SH-SY5Y (cell line): ENCODE measurements at regions not wholly inside any gene's neighbourhood (a gene's known extent, or its start where the extent isn't known, plus 50 kb on each side); places are given as distances from the start of the nearest gene placed in this dataset.

ENCODE experiments used
- GATA2 ChIP-seq: IDR thresholded peaks from 2 replicates; pipeline ENCODE4 v1.6.1; 2011; ENCODE audit warnings: mild to moderate bottlenecking, low read depth, low read length
- GATA3 ChIP-seq: IDR thresholded peaks from 2 replicates; pipeline ENCODE4 v1.6.1; 2011; ENCODE audit warnings: low read depth, mild to moderate bottlenecking, low read length, moderate library complexity

DNA sequence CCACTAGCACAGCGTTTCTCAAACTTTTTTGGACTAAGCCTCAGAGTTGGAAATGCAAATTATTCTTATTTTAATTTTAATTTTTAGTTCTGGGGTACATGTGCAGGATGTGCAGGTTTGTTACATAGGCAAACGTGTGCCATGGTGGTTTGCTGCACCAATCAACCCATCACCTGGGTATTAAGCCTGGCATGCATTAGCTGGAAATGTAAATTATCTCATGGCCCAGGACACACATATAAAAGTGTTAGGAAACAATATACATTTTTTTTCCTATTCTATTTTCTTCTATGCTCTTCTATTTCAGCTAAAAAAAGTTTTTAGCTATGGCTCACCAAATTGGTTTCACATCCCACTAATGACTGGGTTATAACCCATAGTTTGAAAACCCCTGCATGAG, 73.3 kb upstream of the LRIG1 start:
- TF ChIP-seq GATA2 = no peak
- no peak for TF ChIP-seq GATA3
